ENCODE measurements at regions not wholly inside any gene's neighbourhood (a gene's known extent, or its start where the extent isn't known, plus 50 kb on each side); places are given as distances from the start of the nearest gene placed in this dataset.

DNA sequence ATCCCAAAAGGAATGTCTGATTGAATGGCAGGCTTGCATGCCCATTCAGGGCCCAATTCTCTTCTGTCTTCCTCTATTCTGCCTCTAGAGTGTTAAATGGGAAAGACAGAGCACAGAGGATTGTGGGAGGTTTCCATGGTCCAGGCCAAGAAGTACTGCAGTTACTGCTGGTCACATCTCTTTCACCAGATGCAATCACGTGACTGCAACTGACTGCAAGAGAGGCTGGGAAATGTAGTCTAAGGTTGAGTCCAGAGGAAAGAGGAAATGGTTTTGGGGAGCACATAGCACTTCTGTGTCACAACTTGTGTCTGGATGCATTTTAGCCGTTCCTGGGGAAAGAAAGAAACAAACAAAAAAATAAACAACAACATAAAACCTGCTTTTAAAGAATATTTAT, 336.4 kb upstream of the BTBD3 start:
- no peaks in the 10 kb centered on the region for H3K4me1 ChIP-seq (replicated peaks in 1 of 4; ENCODE audit: control insufficient read depth in 3 of 4, insufficient read depth in 4 of 4, low read length in 3 of 4)
- no peaks in the 10 kb centered on the region for H3K9me3 ChIP-seq (ENCODE audit: insufficient read depth in 2 of 2, low read depth in 1 of 2, low read length in 1 of 2)
- H4K5ac ChIP-seq (ENCODE audit: insufficient read length, low read depth, low read length): no peak overlapping the region
- POLR2A ChIA-PET (ENCODE audit: partially characterized antibody): no interaction called here
- TF ChIP-seq CTCF (IDR thresholded peaks at IDR 0.05; ENCODE audit: control extremely low read depth in 1 of 3, insufficient read depth in 1 of 3, low read depth in 1 of 3, low read length in 3 of 3) (peak in 1 of 3 experiments; percentile 28; a peak in 1 of 4 replicates), USF2 (IDR thresholded peaks at IDR 0.05; ENCODE audit: low read length) (peak; percentile 85), CBX5 (IDR thresholded peaks at IDR 0.05; ENCODE audit: low read depth, low read length) (no peak), NRF1 (IDR thresholded peaks at IDR 0.05; ENCODE audit: low read depth, low read length) (no peak), ATF3 (IDR thresholded peaks at IDR 0.05; ENCODE audit: insufficient read depth, low read depth, low read length) (peak; percentile 75; the same call in 1 of the 2 replicates), CREB1 (IDR thresholded peaks at IDR 0.05) (no peak), CBX8 (IDR thresholded peaks at IDR 0.05; ENCODE audit: borderline replicate concordance, low read depth, low read length) (no peak), SIX5 (IDR thresholded peaks at IDR 0.05; ENCODE audit: low read depth, low read length) (peak; percentile 47), MAX (IDR thresholded peaks at IDR 0.05) (no peak), EP300 (IDR thresholded peaks at IDR 0.05; ENCODE audit: borderline replicate concordance in 1 of 2, low read depth in 2 of 2, low read length in 2 of 2) (no peak)
- H3K18ac ChIP-seq (ENCODE audit: extremely low read depth, low read length): no peak overlapping the region
- no peaks in the 10 kb centered on the region for H3K27me3 ChIP-seq (replicated peaks in 1 of 4; ENCODE audit: control insufficient read depth in 3 of 4, extremely low read depth in 1 of 4, insufficient read depth in 3 of 4, low read length in 3 of 4)
- no peak overlapping the region for H2BK12ac ChIP-seq (ENCODE audit: low read depth, low read length)
- no peak overlapping the region for H3K14ac ChIP-seq (ENCODE audit: insufficient read length)
- no peak overlapping the region for H2BK15ac ChIP-seq (ENCODE audit: low read length)
- no peak overlapping the region for H3K27ac ChIP-seq (ENCODE audit: low read depth, low read length)
- WGBS, 2 experiments (ENCODE audit: extremely low coverage in 1 of 2, insufficient coverage in 1 of 2, insufficient read length in 1 of 2, insufficient replicate concordance in 2 of 2, low coverage in 1 of 2, low lambda C conversion rate in 2 of 2, missing lambda C conversion rate in 1 of 2): 89% methylated on average over 2 of the region's 2 CpGs; no CpG with 5 or more reads in 1 of the 2 experiments
- no peaks in the 10 kb centered on the region for H3K79me2 ChIP-seq (ENCODE audit: control insufficient read depth in 1 of 2, insufficient read depth in 2 of 2, low read length in 2 of 2)
- CTCF ChIA-PET (ENCODE audit: partially characterized antibody): no interaction called here
- no peaks in the 10 kb centered on the region for H3K36me3 ChIP-seq (ENCODE audit: control insufficient read depth in 2 of 4, insufficient read depth in 4 of 4, low read length in 3 of 4)
- H3K56ac ChIP-seq (replicated peaks; ENCODE audit: insufficient read length, low read depth, low read length): no peak overlapping the region
- H2BK120ac ChIP-seq (replicated peaks; ENCODE audit: low read depth, low read length): no peak overlapping the region
- peak overlapping the region; percentile 76; the same call in 1 of the 2 replicates for H2AFZ ChIP-seq (ENCODE audit: low read length)
- H2BK20ac ChIP-seq (ENCODE audit: low read length): no peak overlapping the region
- FAIRE-seq (peak; percentile 80), DNase-seq (ENCODE audit: low read depth in 1 of 2, low spot score in 2 of 2) (no peak)
- no peak overlapping the region for H3K9ac ChIP-seq (replicated peaks in 1 of 4; ENCODE audit: extremely low read depth in 1 of 4, low read depth in 3 of 4, low read length in 3 of 4)
- H3K4ac ChIP-seq (replicated peaks; ENCODE audit: insufficient read length, low read depth, low read length): no peak overlapping the region
- H3K79me1 ChIP-seq (ENCODE audit: low read depth, low read length): no peaks in the 10 kb centered on the region
- H4K20me1 ChIP-seq (replicated peaks in 1 of 2; ENCODE audit: control insufficient read depth in 1 of 2, insufficient read depth in 2 of 2, low read length in 2 of 2): no peaks in the 10 kb centered on the region
- H4K91ac ChIP-seq (replicated peaks; ENCODE audit: insufficient read length, low read length): no peak overlapping the region
- H3K4me3 ChIP-seq (ENCODE audit: extremely low read depth in 1 of 4, insufficient read depth in 2 of 4, low read depth in 3 of 4, low read length in 4 of 4): no peak overlapping the region
- no peak overlapping the region for H2BK5ac ChIP-seq (ENCODE audit: low read depth, low read length)
- no peak overlapping the region for H2AK5ac ChIP-seq (ENCODE audit: low read depth, low read length)
- H3K23me2 ChIP-seq (ENCODE audit: low read depth, low read length): no peaks in the 10 kb centered on the region
- no peak overlapping the region for H4K8ac ChIP-seq (ENCODE audit: extremely low read depth, insufficient read depth, low read length)
- H3K4me2 ChIP-seq (ENCODE audit: insufficient read depth in 1 of 2, low read depth in 2 of 2, low read length in 2 of 2): no peak overlapping the region
- H3K23ac ChIP-seq (ENCODE audit: insufficient read length): no peak overlapping the region

Data from H1 (cell line).